ENCODE measurements at regions not wholly inside any gene's neighbourhood (a gene's known extent, or its start where the extent isn't known, plus 50 kb on each side); places are given as distances from the start of the nearest gene placed in this dataset.

DNA sequence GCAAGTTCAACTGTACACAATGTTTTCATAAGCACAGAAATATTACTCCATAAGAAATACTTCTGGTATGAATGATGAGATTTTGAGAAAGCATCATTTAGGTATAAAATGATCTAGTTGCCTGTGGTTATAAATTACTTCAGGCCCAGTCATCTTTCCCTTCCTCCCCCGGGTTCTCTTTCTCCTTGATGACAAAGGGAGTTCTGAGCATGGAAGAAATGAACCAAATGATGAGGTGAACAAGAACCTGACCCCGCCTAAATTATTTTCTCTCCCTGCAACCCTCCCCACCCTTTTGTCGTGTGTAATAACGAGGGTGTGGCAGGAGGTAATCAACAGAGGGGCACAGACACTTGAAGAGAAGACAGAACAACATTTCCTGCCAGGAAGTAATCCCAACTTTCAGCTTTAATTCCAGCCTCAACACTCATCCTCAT, 319.6 kb upstream of the SP8 start:
- ATAC-seq, result no peak

DNA sequence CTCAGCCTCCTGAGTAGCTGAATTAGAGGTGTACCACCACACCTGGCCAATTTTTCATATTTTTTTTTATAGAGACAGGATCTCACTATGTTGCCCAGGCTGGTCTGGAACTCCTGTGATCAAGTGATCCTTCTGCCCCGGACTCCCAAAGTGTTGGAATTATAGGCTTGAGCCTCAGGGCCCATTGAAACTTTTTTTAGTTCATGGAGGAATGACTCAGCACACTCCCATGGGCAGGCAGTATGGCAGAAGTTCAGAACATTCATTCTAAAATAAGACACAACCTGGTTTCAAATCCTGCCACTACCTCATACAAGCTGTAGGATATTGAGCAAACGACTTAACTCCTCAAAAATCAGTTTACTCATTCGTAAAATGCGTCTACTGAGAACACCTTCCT, 320.4 kb upstream of the SP8 start:
- no peaks in the 10 kb centered on the region for H3K4me1 Mint-ChIP-seq (ENCODE audit: low read depth)
- peaks cover 8% of the 10 kb centered on the region for H3K27me3 Mint-ChIP-seq (ENCODE audit: low read depth)
- H3K4me3 Mint-ChIP-seq, result no peak overlapping the region
- H3K9me3 Mint-ChIP-seq, result no peaks in the 10 kb centered on the region
- ATAC-seq, result no peak
- DNase-seq, result no peak
- no peaks in the 10 kb centered on the region for H3K36me3 Mint-ChIP-seq (ENCODE audit: insufficient read depth)

More for the DNA sequence above, 319.6 kb upstream of the SP8 start:
- Mint-ChIP-seq H3K36me3 (ENCODE audit: insufficient read depth) (no peaks in the 10 kb centered on the region), H3K4me1 (ENCODE audit: low read depth) (no peaks in the 10 kb centered on the region), H3K4me3 (no peak overlapping the region), H3K27me3 (ENCODE audit: low read depth) (peaks cover 8% of the 10 kb centered on the region), H3K9me3 (no peaks in the 10 kb centered on the region)
- DNase-seq, result no peak

DNA sequence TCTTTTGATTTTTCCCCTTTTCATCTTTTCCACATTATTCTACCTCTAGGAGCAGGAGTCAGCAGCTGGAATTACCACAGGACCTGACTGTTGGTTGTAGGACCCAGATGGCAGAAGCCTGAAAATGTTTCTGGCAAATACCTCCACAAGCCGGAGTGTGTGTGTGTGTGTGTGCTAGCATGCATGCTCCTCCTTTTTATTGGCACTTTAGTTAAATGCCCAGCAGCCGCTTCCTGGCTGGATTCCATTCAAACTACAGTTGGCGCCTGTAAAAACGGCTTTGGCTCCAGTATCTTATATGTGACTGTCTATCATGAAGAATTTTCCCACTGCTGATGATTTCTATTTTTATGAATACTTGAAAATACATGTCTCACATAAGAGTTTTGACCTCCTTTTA, 319.7 kb upstream of the SP4 start:
- DNase-seq (no peak), ATAC-seq (no peak)
- H3K9me3 Mint-ChIP-seq, result no peaks in the 10 kb centered on the region
- peaks cover 8% of the 10 kb centered on the region for H3K27me3 Mint-ChIP-seq (ENCODE audit: low read depth)
- H3K4me1 Mint-ChIP-seq (ENCODE audit: low read depth), result no peaks in the 10 kb centered on the region
- no peak overlapping the region for H3K4me3 Mint-ChIP-seq
- no peaks in the 10 kb centered on the region for H3K36me3 Mint-ChIP-seq (ENCODE audit: insufficient read depth)

DNA sequence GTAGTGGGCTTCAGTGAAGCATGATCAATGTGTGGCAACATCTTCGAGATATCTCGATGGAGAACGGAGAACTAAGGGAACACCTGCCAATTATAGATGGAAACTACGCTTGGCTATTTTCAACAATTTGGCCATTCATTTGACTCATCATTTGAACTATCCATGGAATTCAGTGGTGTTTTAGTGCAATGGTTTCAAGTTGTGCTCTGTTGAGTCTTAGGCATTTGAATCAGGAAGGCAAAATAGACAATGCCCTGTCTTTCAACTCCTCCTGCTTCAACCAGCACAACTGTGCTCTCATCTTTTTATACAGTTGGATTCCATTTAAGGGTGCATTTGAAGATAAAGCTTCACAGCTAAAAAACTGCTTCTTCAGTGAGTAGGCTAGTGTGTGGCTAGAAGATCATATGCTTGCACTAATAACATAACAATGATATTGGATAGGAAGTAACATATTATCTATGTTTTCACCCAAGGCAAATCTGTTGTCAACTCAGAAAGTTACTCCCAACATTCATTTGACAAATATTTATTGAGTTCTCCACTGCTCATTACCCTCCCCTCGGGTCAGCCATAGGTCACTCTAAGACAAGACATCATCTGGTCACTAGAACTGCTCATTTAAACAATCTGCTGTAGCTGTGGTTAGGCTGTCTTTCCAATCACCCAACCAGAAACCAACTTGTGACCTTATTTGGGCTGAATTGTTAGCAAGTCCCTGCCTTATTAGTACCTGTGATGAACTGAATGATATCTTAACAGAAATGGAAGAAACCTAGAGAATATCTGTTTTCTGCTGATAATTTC, 314.1 kb upstream of the SP4 start:
- ATAC-seq (no peak), DNase-seq (no peak)
- H3K36me3 Mint-ChIP-seq (ENCODE audit: insufficient read depth), result no peaks in the 10 kb centered on the region
- H3K4me1 Mint-ChIP-seq (ENCODE audit: low read depth), result no peaks in the 10 kb centered on the region
- H3K4me3 Mint-ChIP-seq, result no peak overlapping the region
- peaks cover 2% of the 10 kb centered on the region for H3K27me3 Mint-ChIP-seq (ENCODE audit: low read depth)
- no peaks in the 10 kb centered on the region for H3K9me3 Mint-ChIP-seq

DNA sequence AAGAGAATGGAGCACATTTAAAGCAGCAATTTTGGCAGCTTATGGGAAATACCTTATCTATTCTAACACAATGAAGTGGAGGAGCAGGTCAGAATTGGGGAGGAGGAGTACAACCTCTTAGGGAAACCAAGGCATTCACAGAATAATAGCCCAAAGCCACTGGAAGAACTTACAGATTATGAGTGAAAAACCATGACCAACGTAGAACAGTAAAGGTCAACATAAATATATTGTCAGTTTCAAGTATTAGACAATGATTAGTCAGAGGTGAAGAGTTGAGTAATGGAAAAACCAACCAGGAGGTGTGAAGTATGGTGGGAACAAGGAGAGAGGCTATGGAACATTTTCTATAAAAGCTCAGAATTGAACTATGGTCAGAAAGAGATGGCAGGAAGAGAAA, 304.3 kb upstream of the SP4 start:
- DNase-seq, result no peak
- H3K36me3 Mint-ChIP-seq (ENCODE audit: insufficient read depth), result no peaks in the 10 kb centered on the region
- H3K9me3 Mint-ChIP-seq, result no peaks in the 10 kb centered on the region
- no peak for ATAC-seq
- H3K4me3 Mint-ChIP-seq, result no peak overlapping the region
- no peaks in the 10 kb centered on the region for H3K4me1 Mint-ChIP-seq (ENCODE audit: low read depth)
- H3K27me3 Mint-ChIP-seq (ENCODE audit: low read depth), result peaks cover 2% of the 10 kb centered on the region

DNA sequence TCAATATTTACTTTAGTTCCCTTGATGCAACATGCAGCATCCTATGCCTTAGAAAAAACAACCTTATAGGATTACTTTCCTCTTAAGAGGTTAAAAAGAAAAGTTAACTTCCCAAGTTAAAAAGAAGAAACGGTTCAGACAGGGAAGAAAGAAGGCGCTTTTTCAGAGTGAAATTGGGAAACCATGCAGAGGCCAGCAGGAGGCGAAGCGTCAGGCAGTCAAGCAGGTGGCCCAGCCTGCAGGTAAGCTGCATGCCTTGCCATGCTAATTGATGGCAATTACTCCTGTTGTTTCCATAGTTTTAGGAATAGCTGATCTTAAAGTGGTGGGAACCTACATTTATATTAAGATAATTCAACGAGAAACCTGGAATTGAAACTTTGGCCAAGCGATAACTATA, 302.6 kb upstream of the SP4 start:
- Mint-ChIP-seq H3K4me3 (no peak overlapping the region), H3K27me3 (ENCODE audit: low read depth) (peaks cover 2% of the 10 kb centered on the region), H3K9me3 (no peaks in the 10 kb centered on the region), H3K36me3 (ENCODE audit: insufficient read depth) (no peaks in the 10 kb centered on the region), H3K4me1 (ENCODE audit: low read depth) (no peaks in the 10 kb centered on the region)
- ATAC-seq, result no peak
- no peak for DNase-seq

DNA sequence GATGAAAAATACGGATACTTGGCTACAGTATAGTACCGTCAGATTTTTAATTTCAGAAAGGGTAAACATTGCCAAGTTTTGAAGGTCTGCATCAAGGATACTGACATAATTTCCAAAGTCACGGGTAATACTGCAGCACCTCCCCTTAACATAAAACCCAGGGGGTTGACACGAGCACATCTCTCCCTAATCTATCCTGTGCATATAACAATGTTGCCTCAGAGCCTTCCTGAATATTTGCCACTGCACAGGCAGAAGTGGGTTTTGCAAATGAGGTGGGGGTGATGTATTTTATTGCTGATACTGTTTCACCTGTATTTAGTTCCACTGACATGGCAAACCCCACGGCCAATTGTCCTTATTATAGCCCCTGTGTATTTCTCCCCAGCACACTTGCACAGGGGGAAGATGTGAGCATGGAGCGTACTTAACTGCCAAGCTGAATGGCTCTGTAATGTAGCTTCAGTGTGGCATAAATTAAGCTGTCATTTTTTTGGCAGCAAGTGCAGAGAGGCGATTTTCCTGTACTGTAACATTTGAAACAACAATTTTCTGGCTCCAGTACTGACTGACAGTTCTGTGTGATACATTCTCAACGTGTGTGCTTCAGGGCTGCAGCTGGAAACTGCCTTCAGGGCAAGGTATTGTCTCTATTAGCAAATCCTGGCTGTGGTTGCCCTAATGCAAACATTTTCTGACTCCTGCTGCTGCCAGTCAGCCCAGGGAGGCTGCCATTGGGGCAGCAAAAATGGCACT, 299.6 kb upstream of the SP4 start:
- ATAC-seq (no peak), DNase-seq (no peak)
- H3K9me3 Mint-ChIP-seq, result no peaks in the 10 kb centered on the region
- H3K4me3 Mint-ChIP-seq, result no peak overlapping the region
- no peaks in the 10 kb centered on the region for H3K4me1 Mint-ChIP-seq (ENCODE audit: low read depth)
- H3K36me3 Mint-ChIP-seq (ENCODE audit: insufficient read depth), result no peaks in the 10 kb centered on the region
- peaks cover 15% of the 10 kb centered on the region for H3K27me3 Mint-ChIP-seq (ENCODE audit: low read depth)

DNA sequence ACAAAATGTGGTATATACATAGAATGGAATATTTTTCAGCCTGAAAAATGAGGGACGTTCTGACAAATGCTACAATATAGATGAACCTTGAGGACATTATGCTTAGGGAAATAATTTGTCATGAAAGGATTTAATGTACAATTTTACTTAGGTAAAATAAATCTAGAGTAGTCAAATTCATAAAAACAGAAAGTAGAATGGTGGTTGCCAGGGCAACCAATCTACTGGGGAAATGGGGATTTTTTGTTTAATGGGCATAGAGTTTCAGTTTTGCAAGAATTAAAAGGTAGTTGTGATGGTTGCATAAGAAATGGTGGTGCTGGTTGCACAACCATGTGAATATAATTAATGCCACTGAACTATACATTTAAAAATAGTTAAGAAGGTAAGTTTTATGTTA, 296.0 kb upstream of the SP4 start:
- Mint-ChIP-seq H3K36me3 (ENCODE audit: insufficient read depth) (no peaks in the 10 kb centered on the region), H3K4me1 (ENCODE audit: low read depth) (no peaks in the 10 kb centered on the region), H3K4me3 (no peak overlapping the region), H3K9me3 (peaks cover 5% of the 10 kb centered on the region), H3K27me3 (ENCODE audit: low read depth) (peaks cover 15% of the 10 kb centered on the region)
- DNase-seq, result no peak
- no peak for ATAC-seq

DNA sequence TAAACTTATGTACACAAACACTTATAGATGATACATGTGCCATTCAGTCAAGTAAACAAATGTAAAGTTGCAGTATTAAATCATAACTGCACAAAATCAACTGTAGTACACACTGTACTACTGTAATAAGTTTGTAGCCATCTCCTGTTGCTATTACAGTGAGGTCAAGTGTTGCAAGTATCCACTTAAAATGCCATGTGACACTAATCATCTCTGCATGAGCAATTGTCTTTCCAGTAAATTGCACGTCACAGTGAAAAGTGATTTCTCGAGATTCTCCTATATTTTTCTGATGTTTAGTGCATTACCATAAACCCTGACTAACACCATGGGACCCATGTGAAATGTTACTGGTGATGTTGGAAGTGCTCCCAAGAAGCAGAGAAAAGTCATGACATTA, 293.3 kb upstream of the SP4 start:
- no peaks in the 10 kb centered on the region for H3K4me1 Mint-ChIP-seq (ENCODE audit: low read depth)

DNA sequence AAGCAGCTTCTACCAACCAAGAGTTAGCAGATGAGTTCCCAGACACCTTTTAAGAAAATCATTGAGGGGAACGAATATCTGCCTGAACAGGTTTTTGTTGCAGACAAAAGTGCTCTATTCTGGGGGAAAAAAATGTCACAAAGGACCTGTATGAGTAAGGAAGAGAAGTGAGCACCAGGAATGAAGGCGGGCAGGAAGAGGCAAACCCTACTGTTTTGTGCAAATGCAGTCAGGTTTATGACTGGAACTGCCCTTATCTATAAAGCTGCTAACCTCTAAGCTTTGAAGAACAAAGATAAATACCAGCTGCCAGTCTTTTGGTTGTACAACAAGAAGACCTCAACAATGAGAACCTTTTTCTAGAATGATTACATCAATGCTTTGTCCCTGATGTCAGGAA, 292.4 kb upstream of the SP4 start:
- ATAC-seq (no peak), DNase-seq (no peak)
- H3K4me1 Mint-ChIP-seq (ENCODE audit: low read depth), result no peaks in the 10 kb centered on the region
- H3K36me3 Mint-ChIP-seq (ENCODE audit: insufficient read depth), result no peaks in the 10 kb centered on the region
- peaks cover 5% of the 10 kb centered on the region for H3K9me3 Mint-ChIP-seq
- H3K4me3 Mint-ChIP-seq, result no peak overlapping the region
- H3K27me3 Mint-ChIP-seq (ENCODE audit: low read depth), result peaks cover 15% of the 10 kb centered on the region

More for the DNA sequence above, 293.3 kb upstream of the SP4 start:
- H3K9me3 Mint-ChIP-seq, result peaks cover 5% of the 10 kb centered on the region
- no peak overlapping the region for H3K4me3 Mint-ChIP-seq
- no peaks in the 10 kb centered on the region for H3K36me3 Mint-ChIP-seq (ENCODE audit: insufficient read depth)
- no peak for ATAC-seq
- no peak for DNase-seq
- peaks cover 15% of the 10 kb centered on the region for H3K27me3 Mint-ChIP-seq (ENCODE audit: low read depth)

DNA sequence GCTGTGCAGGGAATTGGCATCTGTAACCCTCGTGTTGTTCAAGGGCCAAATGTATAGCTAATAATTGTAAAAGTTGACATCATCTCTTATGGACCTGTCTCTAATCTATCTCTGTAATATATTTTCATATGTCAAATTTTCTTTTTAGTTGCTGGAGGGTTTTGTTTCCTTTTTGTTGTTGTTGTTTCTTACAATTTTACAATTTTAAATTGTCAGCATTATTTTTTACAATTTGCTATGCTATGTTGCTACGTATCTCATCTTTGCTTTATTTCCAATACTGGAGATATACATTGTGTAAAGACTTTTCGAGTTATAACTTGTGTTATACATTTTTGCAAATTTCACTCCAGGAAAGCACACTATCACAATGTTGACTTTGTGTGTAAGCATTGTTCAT, 290.2 kb upstream of the SP4 start:
- Mint-ChIP-seq H3K27me3 (ENCODE audit: low read depth) (peaks cover 2% of the 10 kb centered on the region), H3K36me3 (ENCODE audit: insufficient read depth) (no peaks in the 10 kb centered on the region), H3K4me3 (no peak overlapping the region), H3K4me1 (ENCODE audit: low read depth) (no peaks in the 10 kb centered on the region), H3K9me3 (peaks cover 5% of the 10 kb centered on the region)
- ATAC-seq (no peak), DNase-seq (no peak)

DNA sequence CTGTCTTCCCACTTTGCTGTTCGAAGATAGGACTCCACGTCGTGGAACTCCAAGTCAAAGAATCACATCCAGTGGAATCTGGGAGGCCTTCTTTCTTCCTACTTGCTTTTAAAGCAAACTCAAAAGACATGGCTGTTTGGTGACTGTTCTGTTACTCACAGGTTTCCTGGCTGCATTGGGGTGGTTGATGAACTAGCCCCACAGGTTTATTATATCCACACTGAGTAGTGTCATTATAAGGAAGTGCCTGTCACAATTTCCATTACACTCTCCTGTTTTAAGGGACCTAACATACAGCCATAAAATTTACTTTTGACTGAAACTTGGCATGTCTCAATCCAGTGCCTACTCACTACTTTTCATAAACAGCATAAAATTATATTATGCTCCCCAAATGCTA, 287.3 kb upstream of the SP4 start:
- Mint-ChIP-seq H3K27me3 (ENCODE audit: low read depth) (peaks cover 2% of the 10 kb centered on the region), H3K36me3 (ENCODE audit: insufficient read depth) (no peaks in the 10 kb centered on the region), H3K9me3 (peaks cover 4% of the 10 kb centered on the region), H3K4me1 (ENCODE audit: low read depth) (no peaks in the 10 kb centered on the region), H3K4me3 (no peak overlapping the region)
- ATAC-seq (no peak), DNase-seq (no peak)

DNA sequence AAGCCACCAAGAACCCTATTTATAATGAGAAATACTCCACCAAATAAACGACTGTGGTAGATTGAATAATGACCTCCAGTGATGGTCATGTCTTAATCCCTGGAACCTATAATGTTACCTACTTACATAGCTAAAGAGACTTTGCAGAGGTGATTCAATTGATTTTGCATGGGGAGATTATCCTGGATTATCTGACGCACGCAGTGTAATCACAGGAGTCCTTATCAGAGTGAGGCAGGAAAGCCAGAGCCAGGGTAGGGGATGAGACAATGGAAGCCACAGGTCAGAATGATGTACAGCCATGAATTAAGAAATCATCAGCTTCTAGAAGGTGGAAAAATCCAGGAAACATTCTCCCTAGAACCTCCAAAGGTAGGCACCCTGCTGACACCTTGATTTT, 286.4 kb upstream of the SP4 start:
- no peak overlapping the region for H3K4me3 Mint-ChIP-seq
- peaks cover 8% of the 10 kb centered on the region for H3K27me3 Mint-ChIP-seq (ENCODE audit: low read depth)
- H3K4me1 Mint-ChIP-seq (ENCODE audit: low read depth), result no peaks in the 10 kb centered on the region
- no peak for ATAC-seq
- H3K36me3 Mint-ChIP-seq (ENCODE audit: insufficient read depth), result no peaks in the 10 kb centered on the region
- no peak for DNase-seq
- no peaks in the 10 kb centered on the region for H3K9me3 Mint-ChIP-seq

DNA sequence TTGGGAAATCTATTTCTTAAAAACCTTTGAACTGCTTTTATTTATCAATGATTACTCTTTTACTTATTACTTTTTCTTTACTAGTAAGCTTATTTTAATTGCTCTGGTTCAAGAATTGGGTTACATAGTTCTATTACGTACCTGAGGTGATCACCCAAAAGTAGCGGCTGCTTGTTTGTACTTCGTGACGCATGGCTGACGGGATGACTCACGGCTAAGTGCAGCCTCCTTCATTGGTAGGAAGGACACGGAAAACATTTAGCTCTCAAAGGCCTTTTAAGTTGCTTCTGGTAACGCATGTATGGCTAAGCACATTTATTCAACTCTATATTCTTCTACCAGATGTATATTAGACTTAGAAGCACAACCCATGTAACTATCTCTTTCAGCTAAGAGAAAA, 285.8 kb upstream of the SP4 start:
- Mint-ChIP-seq H3K4me1 (ENCODE audit: low read depth) (no peaks in the 10 kb centered on the region), H3K9me3 (no peaks in the 10 kb centered on the region), H3K4me3 (no peak overlapping the region), H3K36me3 (ENCODE audit: insufficient read depth) (no peaks in the 10 kb centered on the region), H3K27me3 (ENCODE audit: low read depth) (peaks cover 8% of the 10 kb centered on the region)
- no peak for DNase-seq
- no peak for ATAC-seq

All from activated T-cell treated with anti-CD3 and anti-CD28 coated beads, Interleukin-2, amount 50 U/mL, for 4 hours (primary cell).